T-cell (primary cell): ENCODE measurements at regions not wholly inside any gene's neighbourhood (a gene's known extent, or its start where the extent isn't known, plus 50 kb on each side); places are given as distances from the start of the nearest gene placed in this dataset.

ENCODE experiments used
- ATAC-seq, 4 experiments: fragments of 200-7000 bp in 3 of 4; fragments of 150-1000 bp in 1 of 4; cut with Tn5 transposase; replicated peaks in 1 of 4; 1 replicate in 3 of 4; 2 replicates in 1 of 4; pipeline ENCODE4 v1.10.0; 2021; ENCODE audit warnings: moderate library complexity in 3 of 4, mild to moderate bottlenecking in 2 of 4, moderate number of reproducible peaks in 1 of 4
- CTCF ChIA-PET, 2 donors: fragments of 300-600 bp; sonication (Branson Sonifier 250); formaldehyde crosslinking; loops; one replicate each; lab custom pipeline; 2022; ENCODE audit warnings: antibody characterized with exemption in 2 of 2; lab: Charles Lee
- POLR2A ChIA-PET, 2 donors: fragments of 300-600 bp; sonication (Branson Sonifier 250); formaldehyde crosslinking; loops; one replicate each; lab custom pipeline; 2022; ENCODE audit warnings: antibody characterized with exemption in 2 of 2; lab: Charles Lee
- DNase-seq, 35 experiments: peaks; one replicate each; pipeline versions ENCODE4 v3.0.0 to v3.0.0-alpha.2; 2013 to 2023
- H3K27ac ChIP-seq: one replicate; pipeline ENCODE4 v1.5.1; 2013; ENCODE audit warnings: low read length
- H3K27me3 ChIP-seq, 2 experiments: replicated peaks in 1 of 2; 1 replicate in 1 of 2; 2 replicates in 1 of 2; pipeline versions ENCODE4 v1.6.1 to v1.7.0; 2013; ENCODE audit warnings: low read length in 1 of 2, mixed read lengths in 1 of 2; ENCODE audit not compliant: control insufficient read depth in 2 of 2, insufficient read depth in 2 of 2; ENCODE audit errors: extremely low read depth in 1 of 2
- H3K36me3 ChIP-seq, 2 donors: 1 replicate in 1 of 2; 2 replicates in 1 of 2; pipeline versions ENCODE4 v1.6.1 to v1.7.0; 2013; ENCODE audit warnings: low read length in 1 of 2; ENCODE audit not compliant: control insufficient read depth in 2 of 2, insufficient read depth in 1 of 2; ENCODE audit errors: extremely low read depth in 1 of 2
- H3K4me1 ChIP-seq, 2 experiments: 1 replicate in 1 of 2; 2 replicates in 1 of 2; pipeline versions ENCODE4 v1.6.1 to v1.7.0; 2013; ENCODE audit warnings: low read length in 2 of 2, mixed read lengths in 1 of 2; ENCODE audit not compliant: insufficient read depth in 2 of 2, control insufficient read depth in 1 of 2; ENCODE audit errors: extremely low read depth in 1 of 2
- H3K4me3 ChIP-seq, 2 donors: 1 replicate in 1 of 2; 2 replicates in 1 of 2; pipeline versions ENCODE4 v1.5.1 to v1.7.0; 2013; ENCODE audit warnings: mild to moderate bottlenecking in 2 of 2, low read length in 1 of 2, moderate library complexity in 1 of 2; ENCODE audit not compliant: control insufficient read depth in 1 of 2; ENCODE audit errors: extremely low read depth in 1 of 2
- H3K9me3 ChIP-seq: 2 replicates; pipeline ENCODE4 v1.7.0; 2013
- H3K27ac Mint-ChIP-seq, 2 donors: one replicate each; pipeline ENCODE4 v1.8.0; 2020 to 2021; ENCODE audit warnings: mild to moderate bottlenecking in 2 of 2, mixed read lengths in 2 of 2
- H3K27me3 Mint-ChIP-seq, 2 donors: one replicate each; pipeline ENCODE4 v1.8.0; 2021 to 2022; ENCODE audit warnings: mixed read lengths in 2 of 2
- H3K36me3 Mint-ChIP-seq: one replicate; pipeline ENCODE4 v1.8.0; 2021; ENCODE audit warnings: mixed read lengths
- H3K4me1 Mint-ChIP-seq, 3 donors: one replicate each; pipeline ENCODE4 v1.8.0; 2020 to 2022; ENCODE audit warnings: mixed read lengths in 3 of 3, mild to moderate bottlenecking in 1 of 3
- H3K4me3 Mint-ChIP-seq, 3 donors: one replicate each; pipeline ENCODE4 v1.8.0; 2020 to 2022; ENCODE audit warnings: mild to moderate bottlenecking in 3 of 3, mixed read lengths in 3 of 3, moderate library complexity in 3 of 3
- H3K9me3 Mint-ChIP-seq, 3 donors: one replicate each; pipeline ENCODE4 v1.8.0; 2020 to 2022; ENCODE audit warnings: mixed read lengths in 3 of 3
- WGBS: methylation state at CpG from one replicate; pipeline ENCODE4 v1.1.5; 2013; ENCODE audit warnings: missing lambda C conversion rate; ENCODE audit not compliant: insufficient coverage; 5-methylcytosine and 5-hydroxymethylcytosine counted together

GRCh38 chr2:7929281-7929680 lies 752.6 kb upstream of the ID2 start:
- no peak overlapping the region for H3K4me3 ChIP-seq
- Mint-ChIP-seq H3K36me3 (no peaks in the 10 kb centered on the region), H3K4me1 (peaks cover 0 to 4% (median 0%) of the 10 kb centered on the region in 3 donors), H3K4me3 (no peak overlapping the region), H3K27ac (no peak overlapping the region), H3K9me3 (no peaks in the 10 kb centered on the region), H3K27me3 (no peaks in the 10 kb centered on the region)
- no peak for ATAC-seq
- H3K27me3 ChIP-seq = no peaks in the 10 kb centered on the region
- ChIA-PET CTCF (no interaction called here), POLR2A (no interaction called here)
- no peak for DNase-seq
- no peaks in the 10 kb centered on the region for H3K36me3 ChIP-seq
- no peaks in the 10 kb centered on the region for H3K9me3 ChIP-seq
- H3K27ac ChIP-seq = no peak overlapping the region
- no peaks in the 10 kb centered on the region for H3K4me1 ChIP-seq
- 93% methylated on average over 5 of the region's 9 CpGs for WGBS

- no peak overlapping the region for H3K4me3 Mint-ChIP-seq
- H3K4me1 ChIP-seq = no peaks in the 10 kb centered on the region
- H3K27ac Mint-ChIP-seq = no peak overlapping the region
Observed at GRCh38 chr2:7930800-7931635, 750.8 kb upstream of the ID2 start.

DNA sequence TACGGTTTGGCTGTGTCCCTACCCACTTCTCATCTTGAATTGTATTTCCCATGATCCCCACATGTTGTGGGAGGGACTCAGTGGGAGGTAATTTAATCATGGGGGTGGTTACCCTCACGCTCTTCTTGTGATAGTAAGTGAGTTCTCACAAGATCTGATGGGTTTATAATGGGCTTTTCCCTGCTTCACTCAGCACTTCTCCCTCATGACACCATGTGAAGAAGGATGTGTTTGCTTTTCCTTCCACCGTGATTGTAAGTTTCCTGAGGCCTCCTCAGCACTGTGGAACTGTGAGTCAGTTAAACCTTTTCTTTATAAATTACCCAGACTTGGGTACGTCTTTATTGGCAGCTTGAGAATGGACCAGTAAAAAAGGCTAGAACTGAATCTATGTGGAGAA lies 750.0 kb upstream of the ID2 start:
- Histone ChIP-seq H3K27ac (no peak overlapping the region), H3K4me1 (no peaks in the 10 kb centered on the region), H3K4me3 (no peak overlapping the region), H3K27me3 (no peaks in the 10 kb centered on the region), H3K36me3 (no peaks in the 10 kb centered on the region), H3K9me3 (no peaks in the 10 kb centered on the region)
- Mint-ChIP-seq H3K4me3 (no peak overlapping the region), H3K9me3 (no peaks in the 10 kb centered on the region), H3K4me1 (peaks cover 0 to 4% (median 0%) of the 10 kb centered on the region in 3 donors), H3K27me3 (no peaks in the 10 kb centered on the region), H3K27ac (no peak overlapping the region), H3K36me3 (no peaks in the 10 kb centered on the region)
- WGBS = no CpG with 5 or more reads among the region's 4 CpGs
- POLR2A ChIA-PET = interaction anchor here in 1 of 2 donors (0.6 kb wide), 1 partner anchor 599 kb away, joined by 3 read pairs; no protein-coding TSS in a partner anchor
- CTCF ChIA-PET = no interaction called here
- DNase-seq = no peak
- ATAC-seq = no peak

More at GRCh38 chr2:7930800-7931635, 750.8 kb upstream of the ID2 start:
- no peaks in the 10 kb centered on the region for H3K9me3 Mint-ChIP-seq
- CTCF ChIA-PET = no interaction called here
- no peaks in the 10 kb centered on the region for H3K36me3 ChIP-seq
- 85% methylated on average over 3 of the region's 13 CpGs for WGBS
- no peak overlapping the region for H3K27ac ChIP-seq
- peaks cover 0 to 4% (median 0%) of the 10 kb centered on the region in 3 donors for H3K4me1 Mint-ChIP-seq
- no peaks in the 10 kb centered on the region for H3K27me3 ChIP-seq
- POLR2A ChIA-PET = no interaction called here
- H3K36me3 Mint-ChIP-seq = no peaks in the 10 kb centered on the region
- H3K27me3 Mint-ChIP-seq = no peaks in the 10 kb centered on the region
- H3K9me3 ChIP-seq = no peaks in the 10 kb centered on the region
- no peak overlapping the region for H3K4me3 ChIP-seq
- DNase-seq = no peak
- no peak for ATAC-seq

DNA sequence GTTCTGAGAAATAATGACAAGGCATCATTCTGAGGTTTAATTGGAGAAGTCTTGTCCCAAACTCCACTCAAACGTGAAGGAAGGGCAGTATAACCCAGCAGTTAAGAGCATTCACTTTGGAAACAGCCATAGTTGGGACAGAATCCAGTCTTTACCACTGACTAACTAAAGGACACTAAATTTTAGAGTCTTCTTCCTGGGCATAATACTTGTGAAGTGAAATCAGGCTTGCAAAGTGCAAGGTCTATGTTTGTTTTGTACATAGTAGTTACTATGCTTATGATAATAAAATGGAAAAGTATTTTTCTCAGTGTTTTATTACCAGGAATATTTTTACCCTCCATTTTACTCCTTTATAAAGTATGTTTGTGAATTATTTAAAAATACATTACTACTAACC lies 748.2 kb upstream of the ID2 start:
- Mint-ChIP-seq H3K4me3 (no peak overlapping the region), H3K9me3 (no peaks in the 10 kb centered on the region), H3K27ac (no peak overlapping the region), H3K4me1 (peaks cover 0 to 4% (median 0%) of the 10 kb centered on the region in 3 donors), H3K36me3 (no peaks in the 10 kb centered on the region), H3K27me3 (no peaks in the 10 kb centered on the region)
- POLR2A ChIA-PET = no interaction called here
- CTCF ChIA-PET = no interaction called here
- Histone ChIP-seq H3K36me3 (no peaks in the 10 kb centered on the region), H3K27me3 (no peaks in the 10 kb centered on the region), H3K4me3 (no peak overlapping the region), H3K4me1 (no peaks in the 10 kb centered on the region), H3K27ac (no peak overlapping the region), H3K9me3 (no peaks in the 10 kb centered on the region)
- ATAC-seq = no peak
- WGBS = no CpG with 5 or more reads among the region's 1 CpG
- DNase-seq = no peak

DNA sequence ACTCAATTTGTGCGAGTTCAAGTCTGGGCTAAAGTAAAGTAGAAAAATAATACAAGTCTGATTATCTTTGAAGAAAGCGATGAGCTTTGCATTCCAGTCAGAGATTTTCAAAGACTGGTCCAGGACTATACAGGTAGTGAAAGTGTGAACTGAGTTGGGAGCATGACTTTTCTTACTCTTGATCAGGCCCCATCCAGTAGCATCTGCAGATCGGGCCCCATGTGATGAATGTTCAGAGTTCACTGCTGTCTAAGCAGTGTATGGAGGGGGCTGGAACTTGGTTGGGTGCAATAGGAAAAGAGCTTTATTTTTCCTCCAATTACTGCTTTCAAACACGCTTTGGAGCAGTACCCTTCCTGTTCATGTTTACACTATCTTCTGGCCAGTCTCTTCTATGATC lies 747.4 kb upstream of the ID2 start:
- Mint-ChIP-seq H3K9me3 (no peaks in the 10 kb centered on the region), H3K27ac (no peak overlapping the region), H3K4me3 (no peak overlapping the region), H3K4me1 (peaks cover 0 to 4% (median 0%) of the 10 kb centered on the region in 3 donors), H3K27me3 (peaks cover 0 to 1% of the 10 kb centered on the region in 2 donors), H3K36me3 (no peaks in the 10 kb centered on the region)
- ChIA-PET POLR2A (no interaction called here), CTCF (no interaction called here)
- no peaks in the 10 kb centered on the region for H3K4me1 ChIP-seq
- no peaks in the 10 kb centered on the region for H3K27me3 ChIP-seq
- H3K9me3 ChIP-seq = no peaks in the 10 kb centered on the region
- no peaks in the 10 kb centered on the region for H3K36me3 ChIP-seq
- 100% methylated on average over 1 of the region's 4 CpGs for WGBS
- no peak for ATAC-seq
- H3K27ac ChIP-seq = no peak overlapping the region
- no peak overlapping the region for H3K4me3 ChIP-seq
- no peak for DNase-seq

GRCh38 chr2:7937082-7937481 lies 744.8 kb upstream of the ID2 start:
- Histone ChIP-seq H3K9me3 (no peaks in the 10 kb centered on the region), H3K27me3 (no peaks in the 10 kb centered on the region), H3K36me3 (no peaks in the 10 kb centered on the region), H3K27ac (no peak overlapping the region), H3K4me3 (no peak overlapping the region), H3K4me1 (no peaks in the 10 kb centered on the region)
- H3K27me3 Mint-ChIP-seq = peaks cover 0 to 1% of the 10 kb centered on the region in 2 donors
- no peaks in the 10 kb centered on the region for H3K36me3 Mint-ChIP-seq
- DNase-seq = no peak
- H3K9me3 Mint-ChIP-seq = no peaks in the 10 kb centered on the region
- ChIA-PET CTCF (no interaction called here), POLR2A (no interaction called here)
- WGBS = no CpG with 5 or more reads among the region's 1 CpG
- no peaks in the 10 kb centered on the region for H3K4me1 Mint-ChIP-seq
- no peak overlapping the region for H3K4me3 Mint-ChIP-seq
- ATAC-seq = no peak
- H3K27ac Mint-ChIP-seq = no peak overlapping the region
